Anterior cingulate cortex (tissue), 58 donors: ENCODE measurements at regions not wholly inside any gene's neighbourhood (a gene's known extent, or its start where the extent isn't known, plus 50 kb on each side); places are given as distances from the start of the nearest gene placed in this dataset.

Experiments
- DNase-seq, 58 donors: peaks; one replicate each; lab custom pipeline; 2025; lab: John Stamatoyannopoulos, UW

GRCh38 chr2:239590995-239591915 is 190.4 kb upstream of the HDAC4 start:
- DNase-seq, result no peak

GRCh38 chr2:239590276-239590675 is 189.5 kb upstream of the HDAC4 start:
- no peak for DNase-seq

DNA sequence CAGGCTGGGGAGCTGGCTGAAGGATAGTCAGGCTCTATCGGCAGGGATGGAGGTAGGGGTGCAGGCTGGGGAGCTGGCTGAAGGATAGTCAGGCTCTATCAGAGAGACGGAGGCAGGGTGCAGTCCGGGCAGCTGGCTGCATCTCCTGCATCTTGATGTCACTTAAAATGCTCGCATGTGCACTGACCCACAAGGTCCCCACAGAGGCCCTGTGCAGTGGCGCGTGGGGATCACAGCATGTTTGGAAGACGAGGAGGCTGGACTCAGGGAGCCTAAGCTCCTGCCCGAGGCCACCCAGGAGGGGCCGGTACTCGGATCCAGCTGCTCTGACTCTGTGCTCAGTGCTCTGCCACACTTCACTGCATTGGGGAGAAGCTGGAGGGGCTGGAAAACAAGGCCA is 189.0 kb upstream of the HDAC4 start:
- DNase-seq, result no peak

- DNase-seq, result no peak
Observed at GRCh38 chr2:239589270-239589825, 188.5 kb upstream of the HDAC4 start.

GRCh38 chr2:239588451-239589269 is 187.8 kb upstream of the HDAC4 start:
- no peak for DNase-seq

- no peak for DNase-seq
Observed at GRCh38 chr2:239587841-239588240, 187.0 kb upstream of the HDAC4 start.

- DNase-seq, result no peak
Observed at GRCh38 chr2:239587311-239587731, 186.5 kb upstream of the HDAC4 start.

DNA sequence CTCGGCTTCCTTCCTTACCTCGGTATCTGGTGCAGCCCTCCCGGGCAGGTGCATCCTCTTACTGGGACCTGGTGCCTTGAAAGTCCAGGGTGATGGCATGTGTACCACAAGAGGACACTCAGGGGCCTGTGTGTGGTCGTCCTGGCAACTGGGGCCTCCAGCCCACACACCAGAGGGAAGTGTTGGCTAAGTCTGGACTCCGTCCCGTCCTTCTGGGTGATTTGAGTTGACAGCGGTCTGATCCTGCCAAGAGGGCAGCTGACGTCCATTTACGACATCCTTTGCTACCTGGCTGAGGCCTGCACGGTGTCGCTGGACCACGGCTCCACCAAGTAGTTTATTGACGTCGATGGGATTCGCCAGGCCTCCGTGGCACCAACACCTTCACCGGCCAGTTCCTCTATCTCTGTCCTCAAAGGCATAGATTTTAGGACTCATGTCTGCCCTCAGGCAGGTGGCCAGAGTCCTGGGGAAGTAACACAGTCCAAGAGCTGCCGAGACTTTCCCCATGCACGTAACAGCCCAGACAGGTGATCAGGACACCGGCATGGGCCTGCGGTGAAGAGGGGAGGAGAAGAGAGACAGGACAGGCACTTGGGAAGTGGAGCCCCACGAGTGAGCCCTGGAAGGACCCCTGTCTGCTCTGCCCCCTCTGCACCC is 186.0 kb upstream of the HDAC4 start:
- peak in 4 of 58 donors; percentile 15 to 45 (median 16) for DNase-seq

- no peak for DNase-seq
Observed at GRCh38 chr2:239585422-239585821, 184.6 kb upstream of the HDAC4 start.

DNA sequence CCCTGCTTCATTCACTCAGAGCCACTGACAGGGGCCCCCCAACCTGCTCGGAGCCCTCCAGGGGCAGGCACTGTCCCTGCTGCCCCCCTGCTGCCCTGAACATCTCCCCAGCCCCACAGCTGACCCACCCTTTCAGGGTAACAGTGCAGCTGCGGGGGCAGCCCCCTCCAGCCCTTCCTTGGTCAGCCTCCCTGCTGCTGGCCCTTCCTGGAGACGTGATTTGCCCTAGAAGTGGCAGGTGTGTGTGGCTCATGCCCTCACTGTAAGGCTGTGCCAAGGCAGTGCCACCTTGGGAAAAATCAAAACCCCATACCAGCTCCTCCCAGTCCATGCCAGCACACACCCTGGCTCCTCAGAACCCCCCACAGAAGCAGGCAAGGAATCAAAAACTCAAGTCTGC is 184.2 kb upstream of the HDAC4 start:
- DNase-seq, result no peak

- DNase-seq, result no peak
Observed at GRCh38 chr2:239583879-239584859, 183.3 kb upstream of the HDAC4 start.

DNA sequence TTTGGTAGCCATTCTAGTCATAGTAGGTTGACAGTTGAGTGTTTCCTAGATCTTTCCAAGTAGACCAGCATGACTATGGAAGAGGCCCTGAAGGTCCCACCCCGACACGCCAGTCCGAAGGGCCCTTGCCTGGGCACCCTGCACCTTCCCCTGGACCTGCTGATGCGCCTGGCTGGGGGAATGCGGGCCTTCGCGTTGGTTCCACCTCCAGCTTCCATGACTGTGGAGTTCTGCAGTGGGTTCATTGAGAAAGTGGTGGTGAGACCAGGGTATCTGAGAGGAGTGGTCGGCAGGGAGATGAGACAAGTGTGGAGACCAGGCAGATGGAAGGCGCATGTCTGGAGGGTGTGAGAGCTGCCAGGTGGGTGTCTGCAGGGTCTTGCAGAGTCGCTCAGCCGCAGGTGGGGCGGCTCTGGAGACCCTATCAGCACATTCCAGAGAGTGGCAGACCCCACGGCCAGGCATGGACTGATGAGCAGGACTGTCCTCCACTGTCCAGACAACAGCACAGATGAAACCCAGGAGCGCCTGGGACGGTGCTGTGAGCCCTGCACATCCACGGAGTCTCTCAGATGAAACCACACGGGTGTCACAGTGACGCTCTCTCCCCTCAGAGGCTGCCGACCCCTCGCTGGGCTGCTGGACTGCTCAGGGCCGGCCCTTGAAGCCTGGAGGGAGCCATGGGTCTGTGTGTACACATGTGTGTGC is 182.5 kb upstream of the HDAC4 start:
- DNase-seq, result no peak

DNA sequence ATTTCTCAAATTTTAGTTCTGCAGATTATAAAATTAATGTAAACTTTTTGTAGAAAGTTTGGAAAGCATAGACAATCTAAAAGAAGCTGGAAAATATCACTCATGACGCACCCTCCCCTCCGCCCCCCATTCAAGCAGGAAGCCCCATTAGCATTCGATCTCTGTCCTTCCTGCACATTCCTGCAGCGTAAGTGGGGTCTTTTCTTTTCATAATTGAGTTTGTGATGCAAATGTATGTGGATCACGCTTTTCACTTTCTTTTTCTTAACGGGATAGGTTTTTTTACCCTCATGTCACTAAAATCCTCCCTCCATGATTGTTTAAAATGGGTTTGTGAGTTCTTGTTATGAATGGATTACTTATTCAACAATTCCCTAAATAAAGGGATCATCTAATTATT is 181.7 kb upstream of the HDAC4 start:
- no peak for DNase-seq

DNA sequence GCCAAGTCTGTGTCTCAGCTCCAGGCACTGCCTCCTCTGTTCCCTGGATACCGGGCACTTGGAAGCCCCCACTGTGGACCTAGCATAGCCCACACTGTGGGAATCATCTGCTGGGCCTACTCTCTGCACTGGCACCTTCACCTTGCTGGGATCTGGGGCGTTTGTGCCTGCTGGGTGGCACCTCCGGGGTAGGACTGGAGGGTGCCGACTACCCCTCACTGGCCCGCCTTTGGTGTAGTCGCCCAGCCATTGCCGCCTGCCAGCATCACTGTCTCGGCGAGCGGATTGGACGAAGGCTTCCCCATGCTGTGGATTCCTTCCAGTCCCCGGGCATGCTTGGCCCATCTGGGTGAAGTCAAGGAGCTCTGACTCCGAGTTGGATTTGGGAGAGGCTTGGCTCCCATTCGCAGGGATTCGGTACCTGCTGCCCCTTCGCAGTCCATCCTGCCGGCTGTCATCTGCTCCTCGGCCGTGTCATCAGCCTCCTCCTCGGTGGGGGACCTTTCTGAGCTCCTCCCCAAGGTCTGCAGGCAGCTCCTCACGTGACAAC is 180.6 kb upstream of the HDAC4 start:
- no peak for DNase-seq

GRCh38 chr2:239580199-239580527 is 179.3 kb upstream of the HDAC4 start:
- no peak for DNase-seq

DNA sequence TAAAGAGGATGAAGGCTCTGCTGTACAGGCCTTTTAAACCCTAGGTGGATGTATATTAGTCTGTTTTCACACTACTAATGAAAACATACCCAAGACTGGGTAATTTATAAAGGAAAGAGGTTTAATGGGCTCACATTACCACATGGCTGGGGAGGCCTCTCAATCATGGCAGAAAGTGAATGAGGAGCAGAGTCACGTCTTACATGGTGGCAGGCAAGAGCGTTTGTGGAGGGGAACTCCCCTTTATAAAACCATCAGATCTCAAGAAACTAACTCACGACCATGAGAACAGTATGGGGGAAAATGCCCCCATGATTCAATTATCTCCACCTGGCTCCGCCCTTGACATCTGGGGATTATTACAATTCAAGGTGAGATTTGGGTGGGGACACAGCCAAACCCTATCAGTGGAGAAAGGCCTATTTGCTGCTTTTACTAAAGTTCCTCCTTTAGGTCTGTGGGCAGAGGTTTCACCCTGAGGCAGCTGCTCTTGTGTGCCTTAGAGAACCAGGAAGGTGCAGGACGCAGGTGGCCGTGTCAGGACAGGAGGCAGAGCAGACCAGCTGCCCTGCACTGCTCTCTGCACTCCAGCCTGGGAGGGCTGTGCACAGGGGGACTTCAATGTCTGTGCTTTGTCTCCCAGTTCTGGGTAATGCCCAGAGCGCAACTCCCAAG is 178.8 kb upstream of the HDAC4 start:
- DNase-seq, result no peak

DNA sequence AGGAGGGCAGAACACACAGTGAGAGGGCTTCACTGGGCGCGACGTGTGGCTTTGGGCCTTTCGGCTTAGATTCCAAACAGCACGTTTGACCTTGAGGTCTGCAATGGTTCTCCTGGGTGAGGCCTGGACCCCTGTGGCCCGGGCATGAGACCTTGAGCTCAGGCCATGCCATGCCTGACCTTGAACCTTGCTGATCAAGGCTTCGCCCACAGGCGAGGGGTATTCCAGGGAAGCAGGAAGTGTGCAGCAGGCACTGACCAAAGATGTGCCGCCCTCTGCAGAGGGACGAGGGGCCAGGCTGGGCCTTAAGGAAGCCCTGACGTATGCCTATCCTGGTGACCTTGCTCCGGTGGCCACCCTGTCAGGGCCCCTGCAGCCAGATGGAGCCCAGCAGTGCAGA is 178.3 kb upstream of the HDAC4 start:
- DNase-seq, result no peak

DNA sequence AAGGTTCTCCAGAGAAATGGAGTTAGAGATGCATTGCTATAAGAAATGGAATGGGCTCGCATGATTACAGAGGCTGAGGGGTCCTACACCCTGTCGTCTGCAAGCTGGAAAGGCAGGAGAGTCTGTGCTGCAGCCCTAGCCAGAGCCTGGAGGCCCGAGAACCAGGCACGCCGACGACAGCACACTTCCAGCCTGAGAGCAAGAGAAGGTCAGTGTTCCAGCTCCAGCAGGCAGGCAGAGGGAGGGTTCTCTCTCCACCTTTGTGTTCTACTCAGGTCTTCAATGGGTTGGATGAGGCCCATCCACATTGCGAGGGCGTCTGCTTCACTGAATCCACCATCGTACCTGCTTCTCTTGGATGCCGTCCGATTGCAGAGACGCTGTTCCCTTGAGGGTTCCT is 177.6 kb upstream of the HDAC4 start:
- no peak for DNase-seq
